K562 (cell line): ENCODE measurements at regions not wholly inside any gene's neighbourhood (a gene's known extent, or its start where the extent isn't known, plus 50 kb on each side); places are given as distances from the start of the nearest gene placed in this dataset.
A peak's percentile ranks its signal among the peaks of the same experiment; 100 is the strongest.

Experiments
- BDP1 ChIP-seq: IDR thresholded peaks from 3 replicates; pipeline ENCODE4 v1.6.1; 2011; ENCODE audit not compliant: insufficient read length, insufficient read depth
- BRD4 ChIP-seq: fragments of 200-600 bp; sonication (generic); IDR thresholded peaks from 2 replicates; pipeline ENCODE4 v1.6.1; 2017; ENCODE audit warnings: inconsistent platforms
- CBFA2T2 ChIP-seq: fragments of 450-650 bp; conservative IDR thresholded peaks from 2 replicates; pipeline ENCODE4 v1.6.1; 2017; ENCODE audit warnings: mild to moderate bottlenecking
- CEBPG ChIP-seq, 3 experiments: fragments of 200-800 bp in 1 of 3; sonication (Bioruptor generic) in 1 of 3; sonication (generic) in 1 of 3; formaldehyde crosslinking in 1 of 3; IDR thresholded peaks in 2 of 3; conservative IDR thresholded peaks in 1 of 3; 2 replicates each; pipeline versions ENCODE4 v1.6.1 to v1.8.0; 2016 to 2022; ENCODE audit warnings: missing compliant biosample characterization in 2 of 3, missing genetic modification characterization in 2 of 3, mild to moderate bottlenecking in 1 of 3, missing genetic modification reagents in 1 of 3
- DDX20 ChIP-seq: fragments of 450-650 bp; IDR thresholded peaks from 2 replicates; pipeline ENCODE4 v1.6.1; 2016; ENCODE audit warnings: missing genetic modification characterization, low read depth, mild to moderate bottlenecking, missing compliant biosample characterization, moderate library complexity
- E2F1 ChIP-seq: sonication (generic); formaldehyde crosslinking; IDR thresholded peaks from 2 replicates; pipeline ENCODE4 v1.8.1; 2023; ENCODE audit warnings: mild to moderate bottlenecking, missing genetic modification reagents, moderate library complexity
- FOXK2 ChIP-seq, 2 experiments: fragments of 450-650 bp; IDR thresholded peaks in 1 of 2; conservative IDR thresholded peaks in 1 of 2; 2 replicates each; pipeline ENCODE4 v1.6.1; 2016; ENCODE audit warnings: low read depth in 2 of 2, mild to moderate bottlenecking in 1 of 2
- GABPA ChIP-seq: fragments of 200-800 bp; sonication (Bioruptor generic); conservative IDR thresholded peaks from 2 replicates; pipeline ENCODE4 v1.6.1; 2016; ENCODE audit warnings: low read depth, missing genetic modification characterization, missing compliant biosample characterization
- LARP7 ChIP-seq: fragments of 450-650 bp; IDR thresholded peaks from 2 replicates; pipeline ENCODE4 v1.6.1; 2016
- MTA1 ChIP-seq: fragments of 450-650 bp; IDR thresholded peaks from 2 replicates; pipeline ENCODE4 v1.6.1; 2017; ENCODE audit warnings: borderline replicate concordance
- NR4A1 ChIP-seq, 2 experiments: fragments of 250-450 bp in 1 of 2; fragments of 450-650 bp in 1 of 2; sonication (Bioruptor Pico) in 1 of 2; IDR thresholded peaks; 2 replicates each; pipeline versions ENCODE4 v1.4.0 to v1.6.1; 2016 to 2020; ENCODE audit warnings: mild to moderate bottlenecking in 2 of 2, missing compliant biosample characterization in 1 of 2, missing genetic modification characterization in 1 of 2, moderate library complexity in 1 of 2
- PHF21A ChIP-seq: fragments of 450-650 bp; IDR thresholded peaks from 2 replicates; pipeline ENCODE4 v1.6.1; 2017; ENCODE audit warnings: low read depth, borderline replicate concordance
- SMAD3 ChIP-seq: fragments of 450-650 bp; formaldehyde crosslinking; conservative IDR thresholded peaks from 2 replicates; pipeline ENCODE4 v1.4.0; 2020; ENCODE audit warnings: mild to moderate bottlenecking
- ZNF165 ChIP-seq: fragments of 250-450 bp; sonication (Bioruptor Pico); IDR thresholded peaks from 2 replicates; pipeline ENCODE4 v1.4.0; 2020; ENCODE audit warnings: borderline replicate concordance
- ZNF23 ChIP-seq: fragments of 250-450 bp; sonication (Bioruptor Pico); IDR thresholded peaks from 2 replicates; pipeline ENCODE4 v1.4.0; 2020; ENCODE audit warnings: mild to moderate bottlenecking
- TF ChIP-seq, protein P1 (sequence below): sonication (generic); formaldehyde crosslinking; IDR thresholded peaks from 2 replicates; pipeline ENCODE4 v1.8.0; 2022; ENCODE audit warnings: mild to moderate bottlenecking, missing genetic modification reagents, borderline replicate concordance
- TF ChIP-seq, protein P2 (sequence below): fragments of 450-650 bp; IDR thresholded peaks from 2 replicates; pipeline ENCODE4 v1.6.1; 2016; ENCODE audit warnings: mild to moderate bottlenecking
- TF ChIP-seq, protein P3 (sequence below), 2 experiments: IDR thresholded peaks in 1 of 2; conservative IDR thresholded peaks in 1 of 2; 2 replicates each; pipeline ENCODE4 v1.6.1; 2016; ENCODE audit warnings: low read depth in 2 of 2, mild to moderate bottlenecking in 1 of 2, missing compliant biosample characterization in 1 of 2, missing genetic modification characterization in 1 of 2, moderate library complexity in 1 of 2

GRCh38 chr3:106130384-106131198 lies 261.8 kb upstream of the CBLB start (continued):
- TF ChIP-seq GABPA (tag) (no peak), E2F1 (CRISPR knock-in tag) (no peak), ZNF165 (CRISPR knock-in tag) (no peak), PHF21A (no peak), CBFA2T2 (peak; percentile 31), FOXK2 (conservative IDR thresholded peaks at IDR 0.05 in 1 of 2, IDR thresholded peaks at IDR 0.05 in 1 of 2; ENCODE audit: low read depth in 2 of 2) (no peak), LARP7 (no peak), BDP1 (no peak), NR4A1 (CRISPR knock-in tag; IDR thresholded peaks at IDR 0.05) (no peak), NR4A1 (tag; IDR thresholded peaks at IDR 0.05) (no peak), MTA1 (no peak), DDX20 (tag) (no peak), ZNF23 (no peak), SMAD3 (CRISPR knock-in tag) (no peak), BRD4 (no peak), CEBPG (CRISPR knock-in tag; IDR thresholded peaks at IDR 0.05) (no peak), CEBPG (tag; conservative IDR thresholded peaks at IDR 0.05 in 1 of 2, IDR thresholded peaks at IDR 0.05 in 1 of 2) (no peak)
- TF ChIP-seq, protein P1, sequence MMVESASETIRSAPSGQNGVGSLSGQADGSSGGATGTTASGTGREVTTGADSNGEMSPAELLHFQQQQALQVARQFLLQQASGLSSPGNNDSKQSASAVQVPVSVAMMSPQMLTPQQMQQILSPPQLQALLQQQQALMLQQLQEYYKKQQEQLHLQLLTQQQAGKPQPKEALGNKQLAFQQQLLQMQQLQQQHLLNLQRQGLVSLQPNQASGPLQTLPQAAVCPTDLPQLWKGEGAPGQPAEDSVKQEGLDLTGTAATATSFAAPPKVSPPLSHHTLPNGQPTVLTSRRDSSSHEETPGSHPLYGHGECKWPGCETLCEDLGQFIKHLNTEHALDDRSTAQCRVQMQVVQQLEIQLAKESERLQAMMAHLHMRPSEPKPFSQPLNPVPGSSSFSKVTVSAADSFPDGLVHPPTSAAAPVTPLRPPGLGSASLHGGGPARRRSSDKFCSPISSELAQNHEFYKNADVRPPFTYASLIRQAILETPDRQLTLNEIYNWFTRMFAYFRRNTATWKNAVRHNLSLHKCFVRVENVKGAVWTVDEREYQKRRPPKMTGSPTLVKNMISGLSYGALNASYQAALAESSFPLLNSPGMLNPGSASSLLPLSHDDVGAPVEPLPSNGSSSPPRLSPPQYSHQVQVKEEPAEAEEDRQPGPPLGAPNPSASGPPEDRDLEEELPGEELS = no peak
- TF ChIP-seq, protein P2, sequence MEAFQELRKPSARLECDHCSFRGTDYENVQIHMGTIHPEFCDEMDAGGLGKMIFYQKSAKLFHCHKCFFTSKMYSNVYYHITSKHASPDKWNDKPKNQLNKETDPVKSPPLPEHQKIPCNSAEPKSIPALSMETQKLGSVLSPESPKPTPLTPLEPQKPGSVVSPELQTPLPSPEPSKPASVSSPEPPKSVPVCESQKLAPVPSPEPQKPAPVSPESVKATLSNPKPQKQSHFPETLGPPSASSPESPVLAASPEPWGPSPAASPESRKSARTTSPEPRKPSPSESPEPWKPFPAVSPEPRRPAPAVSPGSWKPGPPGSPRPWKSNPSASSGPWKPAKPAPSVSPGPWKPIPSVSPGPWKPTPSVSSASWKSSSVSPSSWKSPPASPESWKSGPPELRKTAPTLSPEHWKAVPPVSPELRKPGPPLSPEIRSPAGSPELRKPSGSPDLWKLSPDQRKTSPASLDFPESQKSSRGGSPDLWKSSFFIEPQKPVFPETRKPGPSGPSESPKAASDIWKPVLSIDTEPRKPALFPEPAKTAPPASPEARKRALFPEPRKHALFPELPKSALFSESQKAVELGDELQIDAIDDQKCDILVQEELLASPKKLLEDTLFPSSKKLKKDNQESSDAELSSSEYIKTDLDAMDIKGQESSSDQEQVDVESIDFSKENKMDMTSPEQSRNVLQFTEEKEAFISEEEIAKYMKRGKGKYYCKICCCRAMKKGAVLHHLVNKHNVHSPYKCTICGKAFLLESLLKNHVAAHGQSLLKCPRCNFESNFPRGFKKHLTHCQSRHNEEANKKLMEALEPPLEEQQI = no peak
- TF ChIP-seq, protein P3, sequence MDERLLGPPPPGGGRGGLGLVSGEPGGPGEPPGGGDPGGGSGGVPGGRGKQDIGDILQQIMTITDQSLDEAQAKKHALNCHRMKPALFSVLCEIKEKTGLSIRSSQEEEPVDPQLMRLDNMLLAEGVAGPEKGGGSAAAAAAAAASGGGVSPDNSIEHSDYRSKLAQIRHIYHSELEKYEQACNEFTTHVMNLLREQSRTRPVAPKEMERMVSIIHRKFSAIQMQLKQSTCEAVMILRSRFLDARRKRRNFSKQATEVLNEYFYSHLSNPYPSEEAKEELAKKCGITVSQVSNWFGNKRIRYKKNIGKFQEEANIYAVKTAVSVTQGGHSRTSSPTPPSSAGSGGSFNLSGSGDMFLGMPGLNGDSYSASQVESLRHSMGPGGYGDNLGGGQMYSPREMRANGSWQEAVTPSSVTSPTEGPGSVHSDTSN (CRISPR knock-in tag; IDR thresholded peaks at IDR 0.05; ENCODE audit: low read depth) = no peak
- TF ChIP-seq, protein P3 (tag; conservative IDR thresholded peaks at IDR 0.05; ENCODE audit: low read depth) = no peak
